IPS DF 4.7 (cell line): ENCODE measurements at regions not wholly inside any gene's neighbourhood (a gene's known extent, or its start where the extent isn't known, plus 50 kb on each side); places are given as distances from the start of the nearest gene placed in this dataset.
"Not testable (repeated sequence)": the region's sequence is repeated elsewhere in the genome, so short reads cannot be mapped to it uniquely, and the experiment has no call there.

Experiments used
- DNase-seq: peaks from one replicate; pipeline ENCODE4 v3.0.0-alpha.2; 2013; ENCODE audit warnings: low spot score; ENCODE audit errors: extremely low read depth

DNA sequence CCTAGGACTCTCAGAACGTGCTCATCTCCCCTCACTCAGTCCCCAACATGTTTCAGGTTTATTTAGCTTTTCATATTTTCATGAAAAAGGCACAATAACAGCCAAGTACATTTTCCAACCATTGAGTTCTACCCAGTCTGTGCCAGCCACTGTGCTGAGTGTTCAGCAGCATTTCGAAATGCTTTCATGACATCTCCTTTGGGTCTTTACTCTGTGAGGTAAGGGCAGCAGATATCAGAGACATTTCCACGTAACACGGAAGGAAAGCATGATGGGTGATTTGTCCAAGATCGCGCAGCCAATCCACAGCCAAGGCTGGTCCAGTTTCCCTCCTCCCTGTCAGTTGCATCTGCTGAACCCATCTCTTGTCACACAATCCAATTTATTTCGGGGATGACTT, 192.6 kb upstream of the IRF2BP2 start:
- DNase-seq: not testable (repeated sequence)

DNA sequence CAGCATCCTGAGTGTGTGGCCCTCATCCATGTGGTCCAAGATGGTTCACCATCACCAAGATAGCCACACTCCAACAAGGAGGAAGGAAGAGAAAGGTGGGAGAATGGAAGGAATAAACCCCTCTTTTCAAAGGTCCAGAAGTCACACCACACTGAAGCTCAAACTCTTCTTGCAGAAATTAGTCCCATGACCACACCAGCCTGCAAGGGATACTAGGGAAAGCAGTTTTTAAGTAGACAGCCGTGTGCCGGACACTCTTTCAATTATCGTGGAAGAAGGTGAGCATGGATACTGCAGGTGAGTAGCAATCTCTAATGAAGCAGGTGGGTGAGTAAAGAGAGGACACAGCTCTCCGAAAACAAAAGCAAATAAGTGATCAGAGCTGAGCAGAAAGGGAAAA, 191.7 kb upstream of the IRF2BP2 start:
- not testable (repeated sequence) for DNase-seq

DNA sequence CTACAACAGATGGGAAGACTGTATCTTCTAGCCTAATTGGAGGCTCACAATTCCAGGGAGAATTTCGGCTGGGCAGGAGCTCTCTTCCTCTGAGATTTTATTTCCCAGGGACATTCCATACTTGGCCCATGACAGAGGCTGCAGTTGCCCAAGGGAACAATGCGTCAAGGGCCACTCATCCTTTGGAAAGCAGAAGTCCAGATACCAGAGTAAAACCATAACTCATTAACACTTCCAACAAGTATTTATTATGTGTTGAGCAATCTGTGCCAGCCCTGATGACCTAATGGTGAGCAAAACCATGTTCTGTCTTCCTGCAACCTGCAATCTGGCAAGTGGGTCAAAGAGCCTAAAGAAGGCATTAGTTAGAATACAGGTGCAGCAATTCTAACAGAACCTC, 191.2 kb upstream of the IRF2BP2 start:
- not testable (repeated sequence) for DNase-seq

DNA sequence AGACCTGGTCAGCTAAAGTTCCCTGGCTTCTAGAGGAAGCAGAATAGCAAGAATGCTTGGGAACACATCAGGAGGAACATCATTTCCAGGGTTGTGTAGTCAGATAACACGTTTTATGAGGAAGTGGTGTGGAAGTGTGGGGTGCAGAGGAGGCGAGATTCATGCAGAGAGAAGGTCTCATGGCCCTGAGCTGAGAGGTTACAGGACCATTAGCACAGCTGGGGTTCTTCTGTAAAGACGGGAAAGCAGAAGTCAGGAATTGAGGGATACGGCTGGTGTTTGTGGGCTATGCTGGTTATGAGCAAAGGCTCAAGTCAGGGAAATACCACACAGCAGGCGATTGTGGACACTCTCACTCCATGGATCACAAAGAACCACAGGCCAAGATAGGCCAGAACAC, 190.6 kb upstream of the IRF2BP2 start:
- DNase-seq: not testable (repeated sequence)

DNA sequence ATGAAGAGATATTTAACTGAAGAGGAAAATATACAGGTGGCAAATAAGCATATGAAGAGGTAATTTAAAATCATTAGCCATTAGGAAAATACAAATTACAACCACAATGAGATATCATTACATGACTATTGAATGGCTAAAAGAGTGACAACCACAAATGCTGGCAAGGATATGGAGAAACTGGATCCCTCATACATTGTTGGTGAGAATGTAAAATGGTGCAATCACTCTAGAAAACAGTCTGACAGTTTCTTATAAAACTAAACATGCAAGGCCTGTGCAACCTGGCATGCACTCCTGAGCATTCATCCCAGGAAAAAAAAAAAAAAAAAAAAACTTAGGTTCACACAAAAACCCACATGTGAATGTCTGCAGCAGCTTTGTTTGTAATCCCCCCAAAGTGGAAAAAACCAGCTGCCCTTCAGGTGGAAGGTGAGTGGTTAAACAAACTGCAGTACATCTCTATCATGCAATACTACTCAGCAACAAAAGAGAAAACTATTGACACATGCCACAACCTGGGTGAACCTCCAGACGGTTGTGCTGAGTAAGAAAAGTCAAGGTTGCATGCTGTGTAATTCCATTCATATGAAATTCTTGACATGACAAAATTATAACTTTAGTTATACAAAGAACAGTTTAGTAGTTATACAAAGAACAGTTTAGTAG, 189.2 kb upstream of the IRF2BP2 start:
- DNase-seq: not testable (repeated sequence)

DNA sequence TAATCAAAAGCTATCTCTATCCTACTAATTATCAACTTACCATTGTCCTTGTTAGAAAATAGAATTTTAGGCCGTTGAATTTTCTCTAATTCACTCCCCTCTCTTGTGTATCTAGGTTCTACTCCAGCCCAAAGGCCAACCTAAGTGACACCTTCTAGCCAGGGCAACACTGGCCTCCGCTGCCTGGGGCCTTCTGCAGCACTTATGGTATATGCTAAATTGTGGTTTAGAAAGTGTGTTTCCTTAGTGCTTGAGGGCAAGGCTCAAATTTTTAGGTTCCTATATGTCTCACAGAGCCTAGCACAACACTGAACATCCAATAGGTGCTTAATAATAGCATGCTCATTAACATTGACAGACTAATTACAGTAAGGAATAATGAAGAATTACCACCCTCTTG, 187.2 kb upstream of the IRF2BP2 start:
- not testable (repeated sequence) for DNase-seq

DNA sequence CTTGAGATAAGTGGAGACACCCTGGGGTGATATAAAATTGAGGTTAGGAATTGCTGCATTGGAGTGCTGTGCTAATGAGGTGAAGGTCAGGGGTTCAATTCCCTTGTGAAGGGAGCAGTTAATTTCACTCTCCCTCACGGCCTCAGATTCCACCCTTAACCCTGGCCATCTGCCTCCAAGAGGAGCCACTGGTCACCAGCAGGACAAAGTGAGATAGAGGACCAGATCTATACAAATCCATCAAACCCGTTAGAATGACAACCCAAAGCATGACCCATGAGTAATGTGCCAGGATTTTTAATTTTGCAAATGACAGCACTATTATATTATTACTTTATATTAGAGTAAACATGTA, 186.4 kb upstream of the IRF2BP2 start:
- not testable (repeated sequence) for DNase-seq

DNA sequence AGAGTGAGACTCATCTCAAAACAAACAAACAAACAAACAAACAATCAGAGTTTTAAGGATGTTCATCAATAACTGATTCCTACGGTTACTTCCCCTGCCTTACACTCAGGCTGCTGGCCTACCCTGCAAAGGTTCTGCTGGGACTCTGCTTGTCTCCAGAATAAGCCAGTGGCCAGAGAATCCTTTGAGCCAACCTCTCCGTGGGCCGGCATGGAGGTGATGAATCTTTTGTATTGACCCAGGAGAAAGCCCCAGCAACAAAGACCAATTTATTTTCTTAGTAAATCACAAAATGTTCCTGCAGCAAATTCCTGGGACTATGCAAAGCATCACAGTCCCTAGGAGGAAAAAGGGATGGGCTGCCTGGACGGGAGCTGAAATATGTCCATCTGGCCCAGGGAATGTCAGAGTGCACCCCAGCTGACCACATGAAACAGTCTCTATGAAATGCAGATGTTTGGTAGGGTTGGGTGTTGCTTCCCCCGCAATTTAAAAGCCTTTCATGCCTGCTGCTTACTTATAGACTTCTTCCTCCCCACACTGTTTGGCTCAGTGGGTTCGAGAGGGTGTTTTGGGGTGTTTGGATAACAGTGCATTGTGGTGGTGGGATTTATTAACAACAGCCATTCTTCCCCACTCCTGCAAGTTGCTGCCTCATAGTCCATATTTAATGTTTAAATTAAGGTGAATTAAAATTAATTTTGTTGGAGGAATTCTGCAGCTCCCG, 185.9 kb upstream of the IRF2BP2 start:
- DNase-seq: not testable (repeated sequence)

DNA sequence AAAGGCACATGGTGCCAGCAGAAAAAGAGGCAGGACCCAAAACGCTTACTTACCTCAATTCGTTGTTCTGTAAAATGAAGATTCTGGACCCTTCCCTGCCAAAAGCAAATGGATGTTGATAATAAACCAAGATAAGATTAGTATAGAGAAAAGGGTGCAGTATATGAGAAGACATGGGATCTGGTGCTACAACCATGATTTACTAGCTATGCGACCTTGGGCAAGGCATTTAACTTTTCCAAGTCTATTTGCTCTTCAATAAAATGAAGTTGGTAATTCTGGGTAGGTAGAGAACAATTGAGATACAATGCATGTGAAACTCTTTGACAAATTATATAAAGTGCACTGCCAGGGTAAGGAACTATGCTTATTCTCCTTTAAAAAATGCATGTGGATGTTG, 185.0 kb upstream of the IRF2BP2 start:
- not testable (repeated sequence) for DNase-seq

DNA sequence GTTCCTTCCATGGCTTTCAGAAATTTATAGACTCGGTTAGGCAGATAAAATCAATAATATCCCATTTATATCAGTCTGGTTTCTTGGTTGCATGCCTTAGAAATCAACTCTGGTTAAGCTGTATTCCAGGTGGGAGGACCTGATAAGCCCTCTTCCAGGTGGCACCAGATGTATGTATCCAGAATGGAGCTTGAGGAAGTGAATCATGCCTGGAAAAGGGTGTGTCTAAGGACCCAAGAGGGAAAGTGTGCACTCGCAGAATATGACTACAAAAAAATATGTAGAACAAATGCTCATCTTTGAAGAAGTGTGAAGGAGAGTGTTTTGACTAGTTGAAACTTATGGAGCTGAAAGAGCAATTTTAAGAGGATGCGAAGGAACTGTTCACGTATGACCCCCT, 184.5 kb upstream of the IRF2BP2 start:
- DNase-seq: not testable (repeated sequence)

DNA sequence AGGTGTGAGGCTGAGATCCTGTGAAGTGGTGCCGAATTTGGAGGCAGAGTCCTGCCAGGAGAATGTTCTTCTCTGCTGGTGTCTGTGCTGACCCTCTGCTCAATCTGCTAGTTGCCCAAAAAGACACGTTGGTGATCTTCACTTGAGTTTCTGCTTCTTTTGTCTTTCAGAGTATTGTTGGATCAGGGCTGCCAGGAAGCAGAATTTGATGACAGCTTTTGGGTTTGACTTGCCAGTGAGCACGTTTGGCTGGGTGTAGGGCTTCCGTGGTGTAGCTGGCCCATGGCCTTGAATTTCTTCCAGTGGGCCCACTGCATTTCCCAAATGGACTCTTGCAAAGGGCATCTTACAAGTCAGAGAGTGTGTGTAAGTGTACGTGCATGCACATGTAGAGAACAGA, 183.9 kb upstream of the IRF2BP2 start:
- DNase-seq: not testable (repeated sequence)

DNA sequence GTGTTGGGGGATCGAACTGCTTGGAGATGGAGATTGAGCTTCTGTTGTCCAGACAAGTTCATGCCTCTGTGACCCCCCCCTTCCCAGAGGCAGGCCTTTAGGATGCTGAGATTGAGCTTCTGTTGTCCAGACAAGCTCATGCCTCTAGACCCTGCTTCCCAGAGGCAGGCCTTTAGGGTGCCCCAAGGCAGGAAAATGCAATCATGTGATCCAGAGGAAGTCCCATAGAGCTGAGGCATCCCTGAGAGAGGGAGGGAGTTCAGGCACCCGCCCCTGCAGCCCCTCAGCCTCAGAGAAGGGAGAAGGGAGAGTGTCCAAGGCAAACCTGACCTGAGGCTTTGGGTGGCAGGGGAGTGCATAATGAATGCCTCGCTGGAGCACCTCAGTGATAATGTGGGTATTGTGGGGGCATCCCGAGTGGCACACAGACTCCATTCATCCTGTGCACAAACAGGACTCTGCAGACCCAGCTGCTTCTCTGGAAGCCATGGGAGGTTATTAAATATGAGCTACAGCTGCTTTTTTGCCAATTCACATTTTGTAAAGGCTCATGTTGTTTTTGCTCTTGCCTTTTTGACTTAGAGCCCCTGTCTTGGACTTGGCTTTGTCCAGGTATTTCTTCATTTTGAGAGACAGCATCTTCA, 182.4 kb upstream of the IRF2BP2 start:
- not testable (repeated sequence) for DNase-seq

DNA sequence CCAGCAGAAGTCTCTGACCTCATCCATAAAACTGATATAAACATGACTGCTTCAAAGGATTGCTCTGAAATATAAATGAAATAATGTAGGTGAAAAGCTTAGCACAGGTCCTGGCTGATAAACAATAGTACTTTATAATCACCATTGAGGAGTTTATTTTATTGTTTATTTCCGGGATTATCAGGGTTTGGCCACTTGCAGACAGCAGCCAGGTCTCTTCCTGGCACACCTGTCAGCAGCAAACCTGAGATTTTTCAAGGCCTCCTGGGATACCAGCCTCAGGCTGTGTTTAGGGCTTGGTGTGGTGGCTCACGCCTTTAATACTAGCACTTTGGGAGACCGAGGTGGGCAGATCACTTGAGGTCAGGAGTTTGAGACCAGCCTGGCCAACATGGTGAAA, 181.6 kb upstream of the IRF2BP2 start:
- not testable (repeated sequence) for DNase-seq

DNA sequence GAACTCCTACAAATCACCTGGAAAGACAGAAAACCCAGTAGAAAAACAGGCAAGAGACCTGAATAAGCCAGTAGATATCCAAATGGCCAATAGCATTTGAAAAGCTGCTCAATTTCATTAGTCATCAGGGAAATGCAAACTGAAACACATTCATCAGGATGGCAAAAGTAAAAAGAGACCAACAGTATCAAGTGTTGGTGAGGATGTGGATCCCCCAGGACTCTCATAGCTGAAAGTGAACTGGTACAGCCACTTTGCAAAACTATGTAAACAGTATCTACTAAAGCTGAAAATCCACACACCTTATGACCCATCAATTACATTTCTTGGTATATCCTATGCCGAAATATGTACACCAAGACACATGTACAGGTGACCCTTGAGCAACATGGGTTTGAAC, 180.4 kb upstream of the IRF2BP2 start:
- DNase-seq: not testable (repeated sequence)

DNA sequence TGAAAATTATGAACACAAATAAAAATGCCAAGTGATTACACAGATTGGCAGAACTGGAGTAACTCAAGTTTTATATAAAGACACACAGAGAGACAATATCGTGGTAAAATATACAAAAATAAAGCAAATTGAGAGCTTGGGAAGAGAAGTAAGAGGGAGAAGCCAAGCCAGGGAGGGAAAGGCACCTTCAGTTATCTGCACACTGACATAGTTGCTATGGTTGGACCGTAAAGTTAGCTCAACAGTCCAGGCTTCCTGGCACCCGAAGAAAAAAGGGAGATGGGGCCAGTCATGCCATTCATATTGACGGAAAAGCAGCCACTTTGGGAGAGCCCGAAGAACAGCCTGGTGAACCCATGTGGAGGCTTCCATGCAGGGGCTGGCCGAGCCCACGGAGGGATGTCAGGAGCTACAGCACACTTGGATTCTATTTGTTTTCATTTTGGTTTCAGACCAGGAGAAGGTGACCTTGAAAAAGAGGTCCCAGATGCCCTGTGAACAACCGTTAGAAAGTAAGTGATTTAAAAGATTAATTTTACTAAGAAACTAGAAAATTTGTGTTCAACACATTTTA, 177.1 kb upstream of the IRF2BP2 start:
- DNase-seq: not testable (repeated sequence)

DNA sequence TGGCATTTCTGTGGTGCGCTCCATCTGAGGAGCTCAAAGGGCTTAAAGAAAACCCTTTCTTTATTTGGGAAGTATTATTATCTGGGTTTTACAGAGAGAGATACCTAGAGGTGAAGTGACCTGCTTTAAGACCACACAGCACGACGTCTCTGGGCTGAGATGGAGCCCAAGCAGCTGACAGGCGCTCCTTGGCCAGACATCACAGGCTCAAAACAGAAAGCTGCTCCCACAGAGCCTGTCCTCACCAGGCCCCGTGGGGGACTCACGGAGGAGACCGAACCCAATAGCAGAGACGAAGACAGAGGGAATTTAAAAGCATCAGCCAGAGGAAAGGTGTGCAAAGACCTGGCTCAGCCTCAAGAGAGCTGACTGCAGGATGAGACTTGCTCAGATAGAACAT, 175.9 kb upstream of the IRF2BP2 start:
- DNase-seq: not testable (repeated sequence)

DNA sequence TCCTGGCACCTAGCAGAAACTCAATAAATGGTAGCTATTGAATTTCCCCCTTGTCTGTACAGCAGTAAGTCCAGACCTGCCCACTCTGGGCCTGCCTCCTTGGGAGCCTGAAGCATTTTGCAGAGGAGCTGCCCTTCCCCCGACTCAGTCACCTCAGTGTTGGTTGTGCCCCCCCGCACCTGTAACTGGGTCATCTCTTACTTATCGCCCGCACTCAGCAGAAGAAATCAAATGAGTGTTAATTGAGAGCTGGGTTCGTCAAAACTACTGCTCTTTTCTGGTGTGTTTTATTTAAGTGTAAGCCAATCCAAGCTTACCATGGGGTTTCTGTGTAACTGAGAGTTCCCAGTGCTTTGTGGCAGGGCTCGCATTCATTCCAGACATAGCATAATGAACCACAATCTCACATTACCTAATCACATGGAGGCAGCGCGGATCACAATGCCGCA, 175.5 kb upstream of the IRF2BP2 start:
- DNase-seq: not testable (repeated sequence)

DNA sequence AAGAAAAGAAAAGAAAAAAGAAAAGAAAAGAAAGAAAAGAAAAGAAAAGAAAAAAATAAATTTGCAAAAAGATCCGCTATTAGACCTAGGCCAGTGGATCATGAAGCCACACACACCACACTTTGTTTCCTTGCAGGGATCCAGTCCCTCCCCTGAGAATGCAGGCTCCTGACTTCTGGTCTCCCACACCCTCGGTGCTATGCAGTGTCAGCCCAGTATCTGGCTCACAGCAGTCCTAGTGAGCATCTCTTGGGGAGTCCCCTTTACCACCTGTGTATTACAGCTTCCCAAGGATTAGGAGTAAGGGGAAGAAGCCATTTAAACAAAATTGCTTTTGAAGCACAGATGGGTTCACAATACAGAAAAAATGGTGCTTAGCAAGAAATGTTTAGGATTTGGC, 174.1 kb upstream of the IRF2BP2 start:
- not testable (repeated sequence) for DNase-seq

DNA sequence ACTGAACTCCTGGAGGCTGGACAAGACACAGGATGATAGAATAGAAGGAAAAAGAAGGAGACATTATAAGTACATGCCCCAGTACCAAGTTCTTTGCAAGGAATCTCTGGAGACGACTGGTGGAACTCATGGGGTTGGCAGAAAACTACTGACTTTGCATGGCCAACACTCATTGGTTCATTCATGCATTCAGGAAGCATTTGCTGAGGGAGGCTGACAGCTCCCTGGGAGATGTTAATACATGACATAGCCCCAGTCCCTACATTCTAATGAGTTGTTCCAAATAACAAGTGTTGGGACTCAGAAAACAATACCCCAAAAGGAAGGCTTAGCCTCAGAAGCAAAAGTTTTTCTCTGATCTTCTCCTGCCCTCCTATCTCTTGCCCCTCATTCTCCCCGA, 172.8 kb upstream of the IRF2BP2 start:
- DNase-seq: no peak

DNA sequence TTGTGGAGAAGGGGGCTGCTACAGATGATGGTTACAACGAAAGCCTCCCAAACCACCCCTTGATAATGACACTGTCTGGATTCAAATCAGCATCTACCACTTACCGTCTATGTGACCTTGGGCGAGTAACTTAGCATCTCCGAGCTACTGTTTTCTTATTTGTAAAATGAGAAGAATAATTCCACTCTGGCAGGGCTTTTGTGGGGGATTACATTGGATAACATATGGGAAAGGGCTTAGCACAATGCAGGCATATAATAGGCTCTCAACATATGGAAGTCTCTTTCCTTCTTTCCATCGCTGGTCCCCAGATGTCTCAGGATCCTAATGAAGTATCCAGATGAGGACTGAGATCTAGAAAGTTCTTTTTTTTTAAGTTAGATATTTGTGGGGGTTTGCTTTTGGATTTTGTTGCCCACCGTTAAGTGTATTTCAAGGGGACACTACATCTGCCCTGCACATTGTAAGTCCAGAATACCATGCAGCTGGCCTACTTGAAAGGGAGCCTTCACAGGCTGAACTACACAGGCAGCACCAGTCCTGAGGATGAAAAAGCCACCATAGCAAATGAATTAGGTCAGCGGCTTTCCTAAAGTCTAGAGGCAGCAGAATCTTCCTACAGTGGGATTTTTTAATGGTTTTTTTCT, 172.2 kb upstream of the IRF2BP2 start:
- no peak for DNase-seq

DNA sequence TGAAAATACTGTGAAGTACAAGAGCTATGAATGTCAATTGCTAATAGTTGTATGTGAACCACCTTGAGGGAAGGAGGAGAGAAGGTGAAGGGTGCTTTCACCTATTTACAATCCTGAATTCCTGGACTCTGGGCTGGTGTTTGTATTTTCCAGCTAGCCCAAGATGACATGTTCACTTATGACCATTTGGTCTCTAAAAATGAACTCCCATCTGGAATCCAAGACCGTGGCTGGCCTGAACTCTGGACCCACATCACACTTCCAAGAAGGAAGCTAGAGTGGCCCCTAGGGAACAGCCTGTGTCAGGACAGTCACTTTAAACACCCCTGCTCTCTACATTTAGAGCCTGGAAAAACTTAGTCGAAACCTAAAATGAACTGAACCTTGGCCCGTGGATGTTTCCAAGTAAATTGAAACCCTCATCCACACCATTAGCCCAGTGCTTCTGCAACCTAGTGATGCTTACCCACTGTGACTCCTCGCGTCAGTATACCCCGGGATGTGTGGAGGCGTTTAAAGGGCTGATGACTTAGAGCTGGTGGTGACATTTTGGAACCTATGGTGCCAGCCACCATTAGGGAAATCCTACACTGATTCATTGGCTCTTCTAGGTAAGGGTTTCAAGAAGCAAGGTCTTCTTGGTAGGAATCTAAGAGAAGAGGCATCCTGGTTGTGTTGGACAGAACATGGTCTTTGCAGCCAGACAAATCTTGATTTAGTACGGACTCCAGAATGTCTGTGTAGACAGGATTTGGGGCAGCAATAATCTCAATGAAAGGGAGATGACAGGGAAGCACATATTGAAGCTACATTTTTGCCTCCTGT, 171.5 kb upstream of the IRF2BP2 start:
- no peak for DNase-seq
